ENCODE measurements at regions not wholly inside any gene's neighbourhood (a gene's known extent, or its start where the extent isn't known, plus 50 kb on each side); places are given as distances from the start of the nearest gene placed in this dataset.

DNA sequence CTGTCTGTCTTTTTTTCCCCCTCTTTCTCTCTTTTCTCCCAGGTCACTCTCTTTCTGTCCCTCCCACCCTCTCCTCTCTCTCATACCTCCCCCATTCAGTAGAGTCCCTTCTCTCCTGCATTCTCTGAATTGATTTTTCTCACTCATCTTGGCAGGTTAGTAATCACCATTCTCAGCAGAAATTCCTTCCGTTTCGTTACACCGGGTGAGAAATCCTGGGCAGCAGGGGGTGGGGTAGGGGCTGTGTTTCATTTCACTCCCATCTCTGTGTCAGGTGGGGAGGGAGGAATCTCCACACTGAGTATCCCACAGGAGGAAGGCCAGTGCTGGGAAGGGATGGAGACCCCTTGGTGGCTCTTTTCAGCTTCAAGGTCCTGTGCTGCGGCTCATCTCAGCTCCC is 253.5 kb downstream of the MIAT start:
- TF ChIP-seq CTCF (IDR thresholded peaks at IDR 0.05), result no peak
- no peak for TF ChIP-seq POLR2A (IDR thresholded peaks at IDR 0.05)

Measured in adrenal gland (tissue), 5 donors.